COLO829 (cell line): ENCODE measurements at regions not wholly inside any gene's neighbourhood (a gene's known extent, or its start where the extent isn't known, plus 50 kb on each side); places are given as distances from the start of the nearest gene placed in this dataset.
"Not testable (repeated sequence)": the region's sequence is repeated elsewhere in the genome, so short reads cannot be mapped to it uniquely, and the experiment has no call there.

Source experiments
- DNase-seq: peaks from one replicate; pipeline ENCODE4 v3.0.0; 2012; ENCODE audit warnings: low spot score

DNA sequence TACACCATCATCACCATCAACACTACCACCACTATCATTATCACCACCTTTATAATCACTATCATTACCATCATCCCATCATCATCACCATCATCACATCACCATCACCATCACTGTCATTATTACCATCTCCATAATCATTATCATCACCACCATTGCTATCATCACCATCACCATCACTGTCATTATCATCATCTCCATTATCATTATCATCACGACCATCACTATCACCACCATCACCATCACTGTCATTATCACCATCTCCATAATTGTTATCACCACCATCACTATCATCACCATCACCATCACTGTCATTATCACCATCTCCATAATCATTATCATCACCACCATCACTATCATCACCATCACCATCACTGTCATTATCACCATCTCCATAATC lies 279.6 kb upstream of the HS6ST1 start:
- not testable (repeated sequence) for DNase-seq

GRCh38 chr2:128598862-128599441 lies 280.3 kb upstream of the HS6ST1 start:
- DNase-seq = no peak

GRCh38 chr2:128599700-128600099 lies 281.0 kb upstream of the HS6ST1 start:
- DNase-seq = no peak

DNA sequence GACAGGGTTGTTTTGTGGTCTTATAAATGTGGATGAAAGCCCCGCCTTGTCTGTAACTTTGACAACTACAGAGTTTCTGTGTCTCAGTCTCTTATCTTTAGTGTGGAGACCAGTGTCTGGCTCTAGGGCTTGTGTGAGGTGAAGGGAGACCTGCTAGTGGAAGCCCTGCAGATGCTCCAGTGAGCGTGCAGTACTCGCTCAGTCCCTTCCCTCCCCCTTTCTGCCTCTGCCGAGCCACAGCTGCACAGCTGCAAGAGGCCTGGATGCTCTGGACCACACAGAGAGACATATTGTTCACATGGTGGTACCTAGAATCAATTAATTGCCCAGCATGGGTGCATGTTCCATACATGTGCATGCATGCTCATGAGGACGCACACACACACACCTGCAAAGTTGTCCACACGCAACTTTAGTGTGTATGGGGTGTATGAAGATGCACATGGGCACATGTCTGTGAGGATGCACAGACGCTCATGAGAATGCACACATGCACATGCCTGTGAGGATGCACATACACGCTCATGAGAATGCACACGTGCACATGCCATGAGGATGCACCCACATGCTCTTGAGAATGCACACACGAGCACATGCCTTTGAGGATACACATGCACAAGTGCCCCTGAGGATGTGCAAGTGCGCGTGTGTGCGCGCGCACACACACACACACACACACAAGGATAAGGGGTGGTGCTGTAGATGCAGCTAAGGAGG lies 282.1 kb upstream of the HS6ST1 start:
- DNase-seq = no peak

- DNase-seq = no peak
Observed at GRCh38 chr2:128601298-128602037, 282.8 kb upstream of the HS6ST1 start.

DNA sequence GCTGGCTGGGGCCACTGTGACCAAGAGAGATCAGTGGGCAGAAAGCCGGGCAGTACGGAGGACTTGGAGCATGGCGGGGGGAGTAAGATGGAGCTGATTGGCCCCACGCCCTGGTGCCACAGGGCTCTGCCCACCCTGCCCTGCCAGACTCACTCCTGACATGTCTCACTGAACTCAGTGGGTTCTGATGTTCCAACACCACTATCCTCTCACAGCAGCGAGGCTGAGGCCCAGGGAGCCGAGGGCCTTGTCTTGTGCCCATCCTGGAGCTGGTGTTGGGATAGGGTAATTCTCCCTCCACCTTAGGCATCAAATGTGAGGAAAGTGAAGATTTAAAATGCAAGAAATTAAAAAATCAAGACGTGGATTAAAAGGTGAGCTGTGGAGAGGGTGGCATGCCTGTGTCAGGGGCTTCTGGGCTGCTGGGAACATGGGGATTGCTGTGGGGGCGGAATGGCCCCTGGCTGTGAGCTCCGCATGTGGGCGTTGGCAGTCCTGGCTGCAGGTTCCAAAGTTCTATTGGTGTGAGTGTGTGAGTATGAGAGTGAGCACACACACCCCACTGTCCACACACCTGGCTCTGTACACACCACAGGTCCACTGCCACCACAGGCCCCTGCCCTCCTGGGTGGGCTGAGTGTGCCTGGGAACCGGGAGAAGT lies 283.5 kb upstream of the HS6ST1 start:
- DNase-seq = no peak

DNA sequence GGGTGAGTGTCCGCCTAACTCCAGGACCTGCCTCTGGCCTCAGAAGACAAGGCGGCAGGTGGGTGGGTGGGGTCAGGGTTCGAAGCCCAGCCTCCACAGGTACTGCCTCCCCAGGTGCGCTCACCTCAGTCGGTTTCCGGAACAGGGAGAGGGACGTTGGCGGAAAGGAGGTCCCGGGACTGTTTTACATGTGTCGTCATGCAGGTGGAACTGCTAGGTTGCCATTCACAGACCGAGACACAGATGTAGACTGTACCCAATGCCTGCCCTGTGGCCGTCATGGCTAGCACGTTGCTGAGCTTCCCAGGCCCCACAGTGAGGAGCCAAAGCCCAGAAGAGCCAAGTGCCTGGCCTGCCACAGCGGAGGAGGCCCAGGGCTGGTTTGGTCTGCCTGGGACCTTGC lies 284.0 kb upstream of the HS6ST1 start:
- DNase-seq = no peak

DNA sequence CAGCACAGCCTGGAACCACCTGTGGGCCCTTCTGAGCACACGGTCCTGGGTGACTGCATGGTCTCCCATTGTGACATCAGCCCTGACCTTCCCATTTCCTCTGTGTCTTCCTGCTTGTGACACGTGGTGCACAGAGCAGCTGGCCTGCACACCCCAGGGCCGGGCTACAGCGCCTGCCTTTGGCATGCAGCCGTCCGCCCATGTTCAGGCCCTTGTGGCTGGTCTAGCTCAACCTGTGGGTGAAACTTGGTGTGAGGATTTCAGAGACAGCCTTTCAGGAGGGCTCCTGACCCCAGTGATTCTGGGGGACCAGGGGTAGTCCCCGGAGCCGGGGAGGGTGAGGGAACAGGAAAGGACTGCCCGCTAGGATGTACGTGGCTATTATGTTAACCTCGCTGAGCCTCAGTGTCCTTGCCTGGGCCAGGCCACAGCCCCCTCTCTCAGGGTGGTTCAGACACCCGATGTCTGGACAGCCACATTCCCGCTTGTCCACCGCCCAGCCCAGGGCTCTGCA lies 284.8 kb upstream of the HS6ST1 start:
- DNase-seq = no peak

GRCh38 chr2:128604045-128604444 lies 285.4 kb upstream of the HS6ST1 start:
- no peak for DNase-seq

DNA sequence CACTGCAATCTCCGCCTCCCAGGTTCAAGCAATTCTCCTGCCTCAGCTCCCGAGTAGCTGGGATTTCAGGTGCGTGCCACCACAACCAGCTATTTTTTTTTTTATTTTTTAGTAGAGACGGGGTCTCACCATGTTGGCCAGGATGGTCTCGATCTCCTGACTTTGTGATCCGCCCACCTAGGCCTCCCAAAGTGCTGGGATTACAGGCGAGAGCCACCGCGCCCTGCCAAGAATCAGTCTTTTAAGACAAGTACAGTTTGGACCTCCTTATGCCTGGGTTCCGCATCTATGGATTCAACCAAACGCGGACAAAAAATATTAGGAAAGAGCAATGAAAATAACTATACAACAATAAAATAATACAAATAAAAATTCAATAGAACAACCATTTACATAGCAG lies 285.9 kb upstream of the HS6ST1 start:
- not testable (repeated sequence) for DNase-seq

GRCh38 chr2:128605421-128605820 lies 286.8 kb upstream of the HS6ST1 start:
- no peak for DNase-seq

DNA sequence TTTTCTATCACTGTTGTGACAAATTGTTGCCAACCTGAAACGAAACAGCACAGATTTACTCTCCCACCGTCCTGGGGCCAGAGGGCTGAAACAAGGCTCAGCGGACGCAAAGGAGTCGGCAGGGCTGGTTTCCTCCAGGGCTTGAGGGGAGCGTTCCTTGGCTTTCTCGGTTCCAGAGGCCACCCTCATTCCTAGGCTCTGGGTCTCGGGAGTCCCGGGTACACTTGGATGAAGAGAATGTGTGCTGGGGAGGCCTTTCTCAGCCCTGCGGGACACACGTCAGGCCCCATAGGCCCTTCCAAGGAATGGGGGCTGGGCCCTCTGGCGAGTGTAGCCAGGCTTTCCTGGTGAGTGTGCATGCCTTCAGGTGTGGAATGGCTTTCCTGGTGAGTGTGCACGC lies 287.3 kb upstream of the HS6ST1 start:
- no peak for DNase-seq

GRCh38 chr2:128606837-128607236 lies 288.2 kb upstream of the HS6ST1 start:
- DNase-seq = no peak

DNA sequence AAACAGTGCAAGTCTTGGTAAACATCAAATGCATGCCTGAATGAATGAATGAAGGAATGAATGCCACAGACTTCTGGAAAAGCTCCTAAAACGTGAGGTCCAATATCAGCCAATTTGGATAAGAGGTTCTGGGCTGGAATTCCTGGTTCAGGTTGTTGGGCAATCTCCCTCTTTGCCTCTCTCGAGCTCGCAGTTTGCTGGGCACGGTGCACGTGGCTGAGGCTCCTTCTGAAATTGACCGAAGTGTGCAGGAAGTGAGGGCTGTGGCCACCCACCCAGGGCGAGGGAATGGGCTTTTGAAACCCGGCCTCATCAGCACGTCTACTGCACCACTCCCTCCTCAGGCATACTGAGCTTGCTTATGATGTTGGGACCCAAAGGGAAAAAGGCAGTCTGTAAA lies 288.8 kb upstream of the HS6ST1 start:
- DNase-seq = no peak

DNA sequence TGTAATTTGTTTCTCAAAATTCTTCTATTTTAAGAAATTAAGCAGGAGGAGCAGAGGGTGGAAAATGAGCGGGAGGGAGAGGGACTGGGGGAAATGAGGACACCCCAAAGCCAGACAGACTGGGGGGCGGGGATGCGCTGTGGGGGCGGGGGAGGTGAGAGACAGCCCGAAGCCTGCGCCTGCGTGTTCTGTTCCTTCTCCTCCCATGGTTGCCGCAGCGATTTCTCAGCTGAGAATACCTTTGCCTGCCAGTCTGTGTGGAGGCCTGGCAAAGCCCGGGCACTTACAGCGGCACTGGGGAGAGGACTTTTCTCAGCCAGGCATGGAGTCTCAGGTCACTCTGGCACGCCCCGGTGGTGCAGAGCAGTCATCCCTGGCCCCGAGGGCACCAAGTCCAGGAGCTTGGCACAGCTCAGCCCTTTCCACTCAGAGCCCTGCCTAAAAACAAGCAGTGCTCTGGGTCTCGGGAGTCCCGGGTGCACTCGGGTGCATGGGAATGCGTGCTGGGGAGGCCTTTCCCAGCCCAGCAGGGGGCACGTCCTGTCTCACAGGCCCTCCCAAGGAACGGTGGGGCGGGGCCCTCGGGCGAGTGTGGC lies 289.3 kb upstream of the HS6ST1 start:
- no peak for DNase-seq

DNA sequence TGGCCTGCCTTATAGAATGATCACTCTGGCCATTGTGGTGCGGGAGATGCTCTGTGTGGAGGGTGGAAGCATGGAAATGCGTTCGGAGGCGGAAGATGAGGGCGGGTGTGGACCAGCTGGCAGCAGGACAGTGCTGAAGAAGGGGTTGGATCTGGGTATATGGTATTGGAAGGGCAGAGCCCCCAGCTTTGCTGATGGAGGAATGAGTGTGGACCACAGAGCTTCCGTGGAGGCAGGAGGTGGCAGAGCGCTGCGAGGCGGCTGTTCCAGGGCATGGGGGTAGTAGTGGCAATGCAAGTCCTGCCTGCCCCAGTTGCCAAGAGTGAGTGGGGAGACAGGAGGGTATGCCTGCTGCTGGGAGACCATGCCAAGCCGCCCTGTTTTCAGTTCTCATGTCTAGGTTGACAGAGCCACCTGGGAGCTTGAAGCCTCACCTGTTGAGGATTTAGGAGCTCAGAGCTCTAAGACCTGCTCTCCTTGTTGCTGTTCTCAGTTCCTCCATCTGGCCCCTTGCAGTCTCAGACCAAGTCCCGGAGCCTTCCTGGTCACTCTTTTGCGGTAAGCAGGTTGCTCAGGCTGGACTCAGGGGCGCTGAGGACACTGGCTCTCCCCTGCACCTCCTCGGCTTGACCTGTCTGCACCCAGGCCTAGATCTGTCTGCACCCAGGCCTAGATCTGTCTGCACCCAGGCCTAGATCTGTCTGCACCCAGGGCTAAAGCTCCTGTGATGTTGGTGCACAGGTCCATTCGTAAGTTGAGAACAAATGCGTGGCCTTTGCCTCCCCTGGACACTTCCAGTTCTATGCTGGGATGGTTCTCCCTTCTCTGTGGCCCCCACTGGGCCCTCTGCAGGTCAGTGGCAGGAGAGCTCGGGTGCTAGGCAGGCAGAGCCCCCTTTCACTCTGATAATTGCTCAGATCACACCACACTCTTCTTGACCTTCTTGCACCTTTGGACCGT lies 290.5 kb upstream of the HS6ST1 start:
- DNase-seq = no peak

DNA sequence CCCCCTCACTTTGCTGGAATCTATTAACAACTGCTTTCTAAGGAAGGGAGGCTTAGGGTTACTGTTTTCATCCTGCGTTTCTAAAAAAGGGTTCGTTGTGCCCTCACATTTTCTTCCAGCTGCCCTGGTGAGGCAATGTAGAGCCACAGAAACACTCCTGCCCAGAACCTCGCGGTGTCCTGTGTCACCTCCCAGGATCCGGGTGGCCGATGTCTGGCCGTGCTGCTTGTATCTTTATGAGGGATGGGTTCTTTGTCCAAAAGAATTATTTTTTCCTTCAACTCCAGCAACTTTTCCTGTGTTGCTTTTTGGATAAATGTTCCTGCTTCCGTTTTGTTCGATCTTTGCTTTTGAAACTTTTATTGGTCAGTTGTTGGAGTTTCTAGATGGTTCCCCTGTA lies 291.8 kb upstream of the HS6ST1 start:
- no peak for DNase-seq

DNA sequence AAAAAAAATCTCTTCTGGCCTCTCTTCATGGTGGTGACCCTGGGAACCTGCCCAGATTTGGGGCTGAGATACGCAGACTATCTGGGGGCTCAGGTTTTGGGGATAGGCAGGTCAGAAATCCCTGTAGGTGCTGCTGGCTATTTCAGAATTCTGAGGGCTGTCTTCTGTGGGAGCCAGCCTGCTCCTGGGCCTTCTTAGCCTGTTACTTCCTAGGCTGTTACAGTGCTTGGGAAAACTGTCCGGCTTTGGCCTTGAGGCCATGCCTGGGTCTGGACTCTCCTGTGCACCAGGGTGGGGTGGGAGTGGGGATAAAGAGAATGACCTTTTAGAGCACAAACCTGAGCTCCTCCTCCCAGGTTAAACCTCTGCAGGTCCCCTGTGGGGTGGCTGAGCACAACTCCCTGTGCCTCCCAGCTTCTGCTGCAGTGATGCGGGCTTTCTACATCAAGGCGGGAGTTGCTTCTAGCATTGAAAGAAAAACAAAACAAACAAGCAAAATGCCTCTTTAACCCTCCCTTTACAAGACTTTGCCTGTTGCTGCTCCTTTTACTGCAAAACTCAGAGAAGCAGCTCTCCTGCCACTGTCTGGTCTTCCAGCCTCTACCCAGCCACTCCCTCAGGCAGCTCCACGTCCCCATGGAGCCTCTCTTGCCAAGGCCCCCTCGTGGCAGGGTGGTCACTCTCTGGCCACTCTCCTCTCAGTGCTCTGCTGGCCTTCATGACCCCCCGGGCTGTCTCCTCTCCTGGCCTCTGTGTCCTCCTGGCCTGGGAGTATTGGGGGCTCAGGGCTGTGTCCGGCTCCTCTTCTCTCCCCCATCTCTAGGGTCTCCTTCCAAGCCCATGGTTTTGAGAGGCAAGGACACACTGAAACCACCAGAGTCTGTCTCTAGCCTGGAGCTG lies 293.0 kb upstream of the HS6ST1 start:
- no peak for DNase-seq

DNA sequence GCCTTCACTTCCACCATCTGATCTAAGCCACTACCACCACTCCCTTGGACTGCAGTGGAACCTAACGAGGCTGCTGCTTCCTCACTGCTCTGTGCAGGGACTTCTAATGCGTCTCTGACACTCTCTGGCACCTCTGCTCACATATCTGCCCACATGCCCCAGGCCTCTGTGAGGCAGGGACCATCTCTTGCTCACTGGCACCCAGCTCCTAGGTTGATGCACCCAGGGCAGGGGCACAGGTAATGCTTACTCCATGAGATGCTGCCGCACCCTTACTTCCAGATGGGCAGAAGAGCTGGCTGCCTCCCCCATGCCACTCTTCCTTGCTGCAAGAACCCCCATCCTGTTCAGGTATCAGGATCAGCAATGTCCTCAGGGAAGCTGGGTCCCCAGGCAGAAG lies 294.0 kb upstream of the HS6ST1 start:
- no peak for DNase-seq

GRCh38 chr2:128613351-128613750 lies 294.7 kb upstream of the HS6ST1 start:
- no peak for DNase-seq
